Type B pancreatic cell (in vitro differentiated cells): ENCODE measurements at regions not wholly inside any gene's neighbourhood (a gene's known extent, or its start where the extent isn't known, plus 50 kb on each side); places are given as distances from the start of the nearest gene placed in this dataset.

Experiments used
- DNase-seq: peaks from one replicate; pipeline ENCODE4 v3.0.0; 2021; ENCODE audit warnings: mixed read lengths; ENCODE audit not compliant: unreplicated experiment; ENCODE audit errors: extremely low spot score
- H3K27ac Mint-ChIP-seq: 2 replicates; pipeline ENCODE4 v1.8.0; 2021; ENCODE audit warnings: mild to moderate bottlenecking, mixed read lengths
- H3K27me3 Mint-ChIP-seq: 2 replicates; pipeline ENCODE4 v1.8.0; 2021; ENCODE audit warnings: mixed read lengths
- H3K36me3 Mint-ChIP-seq: 2 replicates; pipeline ENCODE4 v1.8.0; 2021; ENCODE audit warnings: mixed read lengths
- H3K4me1 Mint-ChIP-seq: one replicate; pipeline ENCODE4 v1.8.0; 2021; ENCODE audit warnings: mixed read lengths; ENCODE audit not compliant: unreplicated experiment
- H3K4me3 Mint-ChIP-seq: 2 replicates; pipeline ENCODE4 v1.8.0; 2021; ENCODE audit warnings: mild to moderate bottlenecking, mixed read lengths
- H3K9me3 Mint-ChIP-seq: 2 replicates; pipeline ENCODE4 v1.8.0; 2021; ENCODE audit warnings: mixed read lengths
- TF ChIP-seq, protein P1 (sequence below): fragments of 200-600 bp; sonication (generic); conservative IDR thresholded peaks from 2 replicates; pipeline ENCODE4 v1.5.0; 2021; ENCODE audit warnings: antibody characterized with exemption, mild to moderate bottlenecking

DNA sequence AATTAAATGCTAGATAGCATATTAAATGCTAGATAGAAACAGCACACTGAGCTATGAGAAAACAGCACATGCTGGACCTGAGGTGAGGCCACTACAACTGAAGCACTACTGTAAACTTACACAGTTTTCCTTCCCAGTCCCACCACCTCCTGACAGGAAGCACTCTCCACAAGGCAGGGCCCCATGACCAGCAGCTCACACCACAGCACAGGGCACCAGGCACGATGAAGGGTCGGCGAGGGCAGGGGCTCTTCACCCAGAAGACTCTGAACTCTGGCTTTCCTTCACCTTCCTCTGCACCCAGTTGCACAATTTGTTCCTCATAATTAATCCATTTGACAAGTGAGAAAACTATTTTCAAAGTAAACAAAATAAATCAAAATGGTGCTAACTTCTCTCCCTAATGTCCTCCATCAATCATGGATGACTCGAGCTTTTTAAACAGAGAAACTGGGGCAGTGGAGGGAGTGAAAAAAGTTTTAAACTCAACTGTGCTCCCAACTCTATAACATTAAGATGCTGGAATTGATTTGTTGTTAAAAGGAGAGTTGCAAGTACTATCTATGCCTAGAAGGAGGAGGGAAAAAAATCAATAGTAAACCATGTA is 568.7 kb downstream of the UQCRFS1 start:
- TF ChIP-seq, protein P1, sequence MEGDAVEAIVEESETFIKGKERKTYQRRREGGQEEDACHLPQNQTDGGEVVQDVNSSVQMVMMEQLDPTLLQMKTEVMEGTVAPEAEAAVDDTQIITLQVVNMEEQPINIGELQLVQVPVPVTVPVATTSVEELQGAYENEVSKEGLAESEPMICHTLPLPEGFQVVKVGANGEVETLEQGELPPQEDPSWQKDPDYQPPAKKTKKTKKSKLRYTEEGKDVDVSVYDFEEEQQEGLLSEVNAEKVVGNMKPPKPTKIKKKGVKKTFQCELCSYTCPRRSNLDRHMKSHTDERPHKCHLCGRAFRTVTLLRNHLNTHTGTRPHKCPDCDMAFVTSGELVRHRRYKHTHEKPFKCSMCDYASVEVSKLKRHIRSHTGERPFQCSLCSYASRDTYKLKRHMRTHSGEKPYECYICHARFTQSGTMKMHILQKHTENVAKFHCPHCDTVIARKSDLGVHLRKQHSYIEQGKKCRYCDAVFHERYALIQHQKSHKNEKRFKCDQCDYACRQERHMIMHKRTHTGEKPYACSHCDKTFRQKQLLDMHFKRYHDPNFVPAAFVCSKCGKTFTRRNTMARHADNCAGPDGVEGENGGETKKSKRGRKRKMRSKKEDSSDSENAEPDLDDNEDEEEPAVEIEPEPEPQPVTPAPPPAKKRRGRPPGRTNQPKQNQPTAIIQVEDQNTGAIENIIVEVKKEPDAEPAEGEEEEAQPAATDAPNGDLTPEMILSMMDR: no peak
- H3K4me3 Mint-ChIP-seq: no peak overlapping the region
- peaks cover 5% of the 10 kb centered on the region for H3K4me1 Mint-ChIP-seq
- H3K36me3 Mint-ChIP-seq: no peaks in the 10 kb centered on the region
- no peak for DNase-seq
- H3K27ac Mint-ChIP-seq: no peak overlapping the region
- H3K27me3 Mint-ChIP-seq: no peaks in the 10 kb centered on the region
- H3K9me3 Mint-ChIP-seq: no peaks in the 10 kb centered on the region

DNA sequence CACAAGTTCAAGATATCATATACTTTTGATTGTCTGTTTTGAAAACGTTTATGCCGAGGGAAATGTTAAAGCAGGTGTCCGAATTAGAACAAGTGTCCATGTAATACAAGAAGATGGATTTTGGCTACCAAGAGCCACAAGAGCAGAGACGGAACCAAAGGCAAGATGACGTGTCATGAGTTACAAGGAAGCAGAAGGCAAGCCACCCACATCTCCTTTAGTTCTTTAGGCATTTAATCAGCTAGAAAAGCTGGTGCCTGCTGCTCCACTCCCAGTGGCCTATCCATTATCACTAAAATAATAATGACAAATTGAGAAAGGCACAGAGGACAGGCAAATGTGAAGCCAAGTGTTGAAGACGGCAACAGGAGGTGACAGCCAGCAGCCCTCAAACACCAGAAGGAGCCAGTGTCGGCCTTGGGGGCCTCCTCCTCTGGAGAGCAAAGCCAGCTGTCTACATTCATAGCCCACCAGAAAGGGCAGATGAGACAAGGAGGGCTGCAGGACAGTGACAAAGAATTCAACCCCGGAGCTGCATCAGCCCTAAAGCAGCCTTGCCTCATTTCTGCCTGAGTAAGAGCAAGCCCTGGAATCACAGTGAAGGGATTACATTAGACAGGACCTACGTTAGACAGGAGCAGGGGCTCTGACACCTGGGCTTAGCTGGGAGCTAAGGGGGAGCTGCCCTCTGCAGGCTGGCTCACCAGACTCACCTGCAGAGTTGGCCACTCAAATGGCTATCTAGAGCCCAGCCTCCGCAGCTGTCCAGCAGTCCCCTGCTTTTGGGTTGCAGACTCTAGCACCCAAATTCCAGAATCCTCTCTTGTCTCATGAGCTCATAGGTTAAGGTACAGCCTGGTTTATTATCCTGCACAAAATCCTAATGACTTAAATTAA is 569.9 kb downstream of the UQCRFS1 start:
- peaks cover 5% of the 10 kb centered on the region for H3K4me1 Mint-ChIP-seq
- H3K36me3 Mint-ChIP-seq: no peaks in the 10 kb centered on the region
- H3K27ac Mint-ChIP-seq: no peak overlapping the region
- no peaks in the 10 kb centered on the region for H3K9me3 Mint-ChIP-seq
- no peak for DNase-seq
- H3K27me3 Mint-ChIP-seq: no peaks in the 10 kb centered on the region
- no peak overlapping the region for H3K4me3 Mint-ChIP-seq
- TF ChIP-seq, protein P1: no peak

DNA sequence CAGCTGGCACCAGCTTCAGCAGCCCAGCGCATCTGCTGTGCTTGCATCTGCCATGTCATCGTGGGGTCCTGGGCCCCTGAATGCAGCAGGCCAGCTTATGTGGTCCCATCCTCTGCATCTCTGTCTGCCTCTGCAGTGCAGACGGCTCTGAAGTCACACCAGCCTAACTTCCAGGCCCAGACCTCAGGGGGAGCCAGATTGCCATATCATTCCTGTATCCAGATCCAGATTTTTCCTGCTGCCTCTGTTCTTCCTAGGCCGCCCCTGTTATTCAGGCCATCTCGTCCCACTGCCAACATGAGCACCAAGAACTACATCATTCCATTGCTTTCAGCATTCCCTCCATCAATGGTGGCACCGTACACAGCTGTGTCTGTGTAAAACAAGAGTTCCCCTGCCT is 571.6 kb downstream of the UQCRFS1 start:
- no peaks in the 10 kb centered on the region for H3K36me3 Mint-ChIP-seq
- no peak overlapping the region for H3K4me3 Mint-ChIP-seq
- TF ChIP-seq, protein P1: no peak
- H3K9me3 Mint-ChIP-seq: no peaks in the 10 kb centered on the region
- H3K4me1 Mint-ChIP-seq: peaks cover 5% of the 10 kb centered on the region
- H3K27ac Mint-ChIP-seq: no peak overlapping the region
- H3K27me3 Mint-ChIP-seq: peaks cover 3% of the 10 kb centered on the region
- DNase-seq: no peak

DNA sequence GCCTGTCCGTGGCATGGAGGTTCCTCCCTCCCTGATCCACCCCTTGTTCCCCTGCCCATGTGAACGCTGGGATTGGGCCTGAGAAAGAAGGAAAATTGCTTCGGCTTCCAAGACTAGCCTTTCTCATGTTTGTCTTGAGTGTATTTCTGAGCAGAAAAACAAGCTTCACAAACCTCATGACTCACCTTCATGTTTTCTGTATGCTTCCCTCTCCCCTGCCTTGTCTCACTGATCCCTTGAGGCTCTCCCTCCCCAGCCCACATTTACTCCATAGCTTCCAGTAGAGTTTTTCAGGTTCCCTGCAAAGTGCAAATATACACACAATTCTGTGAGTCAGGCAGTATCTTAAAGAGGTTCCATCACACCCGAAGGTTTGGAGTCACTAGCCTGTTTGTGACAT is 572.4 kb downstream of the UQCRFS1 start:
- TF ChIP-seq, protein P1: no peak
- DNase-seq: no peak
- Mint-ChIP-seq H3K36me3 (no peaks in the 10 kb centered on the region), H3K4me3 (no peak overlapping the region), H3K27me3 (peaks cover 3% of the 10 kb centered on the region), H3K27ac (no peak overlapping the region), H3K4me1 (peaks cover 5% of the 10 kb centered on the region), H3K9me3 (no peaks in the 10 kb centered on the region)

DNA sequence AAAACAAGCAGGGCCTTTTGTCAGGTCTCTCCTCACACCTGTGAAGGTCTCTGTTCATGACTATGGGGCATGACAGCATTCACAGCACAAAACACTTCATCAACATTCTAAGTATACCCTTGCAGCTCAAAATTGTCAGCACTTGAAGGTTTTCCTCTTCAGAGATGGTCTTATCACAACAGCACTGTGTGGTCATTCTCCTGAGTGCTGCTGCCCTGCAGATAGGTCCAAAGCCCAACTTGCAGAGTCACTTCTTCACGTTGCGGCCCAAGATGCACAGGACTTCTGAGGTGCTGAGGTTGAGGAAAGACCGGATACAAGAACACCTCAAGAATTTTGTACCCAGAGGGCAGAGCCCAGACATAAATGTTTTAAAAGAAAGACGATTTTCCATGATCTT is 574.5 kb downstream of the UQCRFS1 start:
- Mint-ChIP-seq H3K27me3 (peaks cover 3% of the 10 kb centered on the region), H3K9me3 (peaks cover 5% of the 10 kb centered on the region), H3K4me1 (no peaks in the 10 kb centered on the region), H3K4me3 (no peak overlapping the region), H3K27ac (no peak overlapping the region), H3K36me3 (no peaks in the 10 kb centered on the region)
- TF ChIP-seq, protein P1: no peak
- DNase-seq: no peak
